Trophoblast cell (in vitro differentiated cells and primary cell): ENCODE measurements at regions not wholly inside any gene's neighbourhood (a gene's known extent, or its start where the extent isn't known, plus 50 kb on each side); places are given as distances from the start of the nearest gene placed in this dataset.

Source experiments
- DNase-seq, 2 donors: peaks; one replicate each; pipeline ENCODE4 v3.0.0-alpha.2; 2016
- H2AFZ ChIP-seq: 2 replicates; pipeline ENCODE4 v1.6.1; 2013; ENCODE audit warnings: low read length, moderate library complexity, mild to moderate bottlenecking; ENCODE audit not compliant: insufficient read depth, poor library complexity
- H2AK5ac ChIP-seq: 2 replicates; pipeline ENCODE4 v1.6.1; 2013; ENCODE audit warnings: mild to moderate bottlenecking, low read length
- H2BK120ac ChIP-seq: 2 replicates; pipeline ENCODE4 v1.6.1; 2013; ENCODE audit warnings: low read length, mild to moderate bottlenecking, moderate library complexity; ENCODE audit not compliant: insufficient read depth, poor library complexity
- H2BK12ac ChIP-seq: 2 replicates; pipeline ENCODE4 v1.6.1; 2013; ENCODE audit warnings: mild to moderate bottlenecking, low read length, moderate library complexity
- H2BK5ac ChIP-seq: 2 replicates; pipeline ENCODE4 v1.6.1; 2013; ENCODE audit warnings: low read length, low read depth, moderate library complexity, mild to moderate bottlenecking; ENCODE audit not compliant: poor library complexity
- H3K14ac ChIP-seq: 2 replicates; pipeline ENCODE4 v1.6.1; 2013; ENCODE audit warnings: mild to moderate bottlenecking, low read length
- H3K18ac ChIP-seq: 2 replicates; pipeline ENCODE4 v1.6.1; 2013; ENCODE audit warnings: mild to moderate bottlenecking, low read length
- H3K23ac ChIP-seq: 2 replicates; pipeline ENCODE4 v1.6.1; 2013; ENCODE audit warnings: low read length
- H3K27ac ChIP-seq: 2 replicates; pipeline ENCODE4 v1.5.1; 2013; ENCODE audit warnings: low read depth, mild to moderate bottlenecking, inconsistent platforms, low read length, moderate library complexity
- H3K27me3 ChIP-seq: 2 replicates; pipeline ENCODE4 v1.6.1; 2013; ENCODE audit warnings: inconsistent platforms, mild to moderate bottlenecking, low read length, moderate library complexity; ENCODE audit not compliant: insufficient read depth
- H3K36me3 ChIP-seq, 2 experiments: 1 replicate in 1 of 2; 2 replicates in 1 of 2; pipeline ENCODE4 v1.6.1; 2013; ENCODE audit warnings: low read length in 2 of 2, mild to moderate bottlenecking in 2 of 2, moderate library complexity in 1 of 2; ENCODE audit not compliant: insufficient read depth in 2 of 2, control insufficient read depth in 1 of 2
- H3K4ac ChIP-seq: 2 replicates; pipeline ENCODE4 v1.6.1; 2013; ENCODE audit warnings: low read depth, mild to moderate bottlenecking, low read length, moderate library complexity
- H3K4me1 ChIP-seq, 2 experiments: 1 replicate in 1 of 2; 2 replicates in 1 of 2; pipeline ENCODE4 v1.6.1; 2013; ENCODE audit warnings: low read length in 2 of 2, mild to moderate bottlenecking in 2 of 2, moderate library complexity in 1 of 2; ENCODE audit not compliant: insufficient read depth in 2 of 2, control insufficient read depth in 1 of 2
- H3K4me2 ChIP-seq: 2 replicates; pipeline ENCODE4 v1.6.1; 2013; ENCODE audit warnings: inconsistent platforms, mild to moderate bottlenecking, low read length, moderate library complexity
- H3K4me3 ChIP-seq: 2 replicates; pipeline ENCODE4 v1.5.1; 2013; ENCODE audit warnings: mild to moderate bottlenecking, low read depth, low read length, inconsistent platforms
- H3K79me1 ChIP-seq: one replicate; pipeline ENCODE4 v1.6.1; 2013; ENCODE audit warnings: low read length
- H3K79me2 ChIP-seq: 2 replicates; pipeline ENCODE4 v1.6.1; 2013; ENCODE audit warnings: low read length, mild to moderate bottlenecking; ENCODE audit not compliant: control insufficient read depth, insufficient read depth, poor library complexity
- H3K9ac ChIP-seq: 2 replicates; pipeline ENCODE4 v1.6.1; 2013; ENCODE audit warnings: mild to moderate bottlenecking, low read length
- H3K9me3 ChIP-seq: 2 replicates; pipeline ENCODE4 v1.6.1; 2013; ENCODE audit warnings: low read depth, mild to moderate bottlenecking, control low read depth, inconsistent platforms, low read length; ENCODE audit not compliant: insufficient read depth
- H4K12ac ChIP-seq: 2 replicates; pipeline ENCODE4 v1.6.1; 2013; ENCODE audit warnings: low read depth, mild to moderate bottlenecking, low read length, moderate library complexity
- H4K8ac ChIP-seq: 2 replicates; pipeline ENCODE4 v1.6.1; 2013; ENCODE audit warnings: low read depth, mild to moderate bottlenecking, low read length, moderate library complexity
- H4K91ac ChIP-seq: one replicate; pipeline ENCODE4 v1.6.1; 2013; ENCODE audit warnings: low read depth, mild to moderate bottlenecking, low read length, moderate library complexity
- WGBS: extraction: QIAGEN DNeasy Blood & Tissue Kit; methylation state at CpG from one replicate; pipeline ENCODE4 v1.1.7; 2013; ENCODE audit warnings: missing lambda C conversion rate; ENCODE audit not compliant: insufficient read length, insufficient coverage; ENCODE audit errors: extremely low coverage; 5-methylcytosine and 5-hydroxymethylcytosine counted together

DNA sequence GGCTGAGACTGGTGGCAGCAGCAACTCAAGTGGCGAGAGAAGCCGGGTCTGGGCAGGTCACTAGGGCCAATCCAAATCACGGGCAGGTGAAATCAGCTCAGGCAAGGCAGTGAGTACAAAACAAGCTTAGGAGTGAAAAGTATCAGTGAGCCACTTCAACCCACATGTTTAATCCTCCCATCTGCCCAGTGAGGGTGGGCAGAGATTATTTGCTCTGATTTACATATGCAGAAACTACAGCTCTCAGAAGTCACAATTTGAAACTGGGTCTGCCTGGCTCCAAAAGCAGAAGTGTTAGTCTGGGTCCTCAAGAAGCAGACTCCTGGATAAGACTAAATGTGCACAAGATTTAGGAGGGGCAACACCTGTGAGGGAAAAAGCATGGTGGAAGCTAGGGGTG, 173.7 kb upstream of the LRFN2 start:
- Histone ChIP-seq H2AK5ac (no peak overlapping the region), H3K4me3 (no peak overlapping the region), H3K4me2 (no peak overlapping the region), H2BK120ac (no peak overlapping the region), H3K14ac (no peak overlapping the region), H2AFZ (no peak overlapping the region), H3K23ac (no peak overlapping the region), H4K8ac (no peak overlapping the region), H3K27me3 (no peaks in the 10 kb centered on the region), H4K91ac (no peak overlapping the region), H3K4me1 (no peaks in the 10 kb centered on the region), H3K27ac (no peak overlapping the region), H3K79me2 (no peaks in the 10 kb centered on the region), H2BK12ac (no peak overlapping the region), H3K36me3 (no peaks in the 10 kb centered on the region), H3K9me3 (no peaks in the 10 kb centered on the region), H2BK5ac (no peak overlapping the region), H3K79me1 (no peaks in the 10 kb centered on the region), H4K12ac (no peak overlapping the region), H3K4ac (no peak overlapping the region), H3K18ac (no peak overlapping the region), H3K9ac (no peak overlapping the region)
- WGBS = no CpG with 5 or more reads among the region's 3 CpGs
- no peak for DNase-seq

DNA sequence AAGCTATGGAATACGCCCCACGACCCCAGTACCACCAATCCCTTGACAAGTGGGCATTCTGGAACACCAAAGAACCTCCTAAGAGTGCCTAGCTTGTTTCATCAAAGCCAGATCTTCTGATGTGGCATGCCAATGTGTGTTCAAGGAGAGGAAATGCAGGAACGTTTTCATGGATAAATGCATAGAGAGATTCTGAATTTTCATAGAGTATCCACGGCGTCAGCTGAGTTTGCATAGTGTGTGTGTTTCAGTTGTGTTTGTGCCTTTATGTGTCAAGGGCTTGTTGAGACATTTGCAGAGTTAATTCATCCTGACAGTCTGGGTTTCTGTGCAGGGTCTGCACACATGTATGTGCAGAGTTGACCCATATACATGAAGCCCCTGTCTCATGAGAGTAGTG, 172.7 kb upstream of the LRFN2 start:
- Histone ChIP-seq H3K4ac (no peak overlapping the region), H3K4me2 (no peak overlapping the region), H4K12ac (no peak overlapping the region), H3K9me3 (no peaks in the 10 kb centered on the region), H2AK5ac (no peak overlapping the region), H3K79me1 (no peaks in the 10 kb centered on the region), H4K91ac (no peak overlapping the region), H2BK12ac (no peak overlapping the region), H3K9ac (no peak overlapping the region), H2BK120ac (no peak overlapping the region), H3K4me1 (peaks cover 0 to 3% of the 10 kb centered on the region in 2 experiments), H3K27me3 (no peaks in the 10 kb centered on the region), H3K79me2 (no peaks in the 10 kb centered on the region), H3K14ac (no peak overlapping the region), H4K8ac (no peak overlapping the region), H3K23ac (no peak overlapping the region), H2AFZ (no peak overlapping the region), H3K27ac (no peak overlapping the region), H3K18ac (no peak overlapping the region), H3K36me3 (no peaks in the 10 kb centered on the region), H2BK5ac (no peak overlapping the region), H3K4me3 (no peak overlapping the region)
- no peak for DNase-seq
- no CpG with 5 or more reads among the region's 5 CpGs for WGBS

DNA sequence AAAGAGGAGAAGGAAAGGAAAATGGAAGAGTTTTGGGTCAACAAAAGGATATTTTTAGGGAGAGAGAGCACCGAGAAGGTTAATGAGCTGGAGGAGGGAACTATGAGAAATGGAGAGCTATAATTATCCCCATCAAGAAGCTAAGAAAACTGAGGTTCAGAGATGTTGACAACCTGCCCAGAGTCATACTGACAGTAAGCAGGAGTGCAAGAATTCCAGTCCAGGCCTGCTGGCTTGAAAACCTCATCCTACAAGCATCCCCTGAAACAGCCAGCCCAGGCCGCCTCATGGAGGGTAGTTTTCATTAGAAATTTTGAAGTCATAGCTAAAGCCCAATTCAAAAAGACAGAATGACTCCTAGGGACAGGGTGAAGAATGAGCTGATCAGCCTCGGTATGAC, 172.1 kb upstream of the LRFN2 start:
- Histone ChIP-seq H2BK120ac (no peak overlapping the region), H4K91ac (no peak overlapping the region), H4K8ac (no peak overlapping the region), H2AK5ac (no peak overlapping the region), H3K9me3 (no peaks in the 10 kb centered on the region), H2BK12ac (no peak overlapping the region), H3K4me3 (no peak overlapping the region), H3K79me2 (no peaks in the 10 kb centered on the region), H3K27me3 (no peaks in the 10 kb centered on the region), H3K14ac (no peak overlapping the region), H3K9ac (no peak overlapping the region), H4K12ac (no peak overlapping the region), H2BK5ac (no peak overlapping the region), H3K4me1 (peaks cover 0 to 3% of the 10 kb centered on the region in 2 experiments), H3K27ac (no peak overlapping the region), H3K79me1 (no peaks in the 10 kb centered on the region), H3K23ac (no peak overlapping the region), H3K36me3 (no peaks in the 10 kb centered on the region), H3K4me2 (no peak overlapping the region), H3K4ac (no peak overlapping the region), H2AFZ (no peak overlapping the region), H3K18ac (no peak overlapping the region)
- no CpG with 5 or more reads among the region's 3 CpGs for WGBS
- DNase-seq = no peak

DNA sequence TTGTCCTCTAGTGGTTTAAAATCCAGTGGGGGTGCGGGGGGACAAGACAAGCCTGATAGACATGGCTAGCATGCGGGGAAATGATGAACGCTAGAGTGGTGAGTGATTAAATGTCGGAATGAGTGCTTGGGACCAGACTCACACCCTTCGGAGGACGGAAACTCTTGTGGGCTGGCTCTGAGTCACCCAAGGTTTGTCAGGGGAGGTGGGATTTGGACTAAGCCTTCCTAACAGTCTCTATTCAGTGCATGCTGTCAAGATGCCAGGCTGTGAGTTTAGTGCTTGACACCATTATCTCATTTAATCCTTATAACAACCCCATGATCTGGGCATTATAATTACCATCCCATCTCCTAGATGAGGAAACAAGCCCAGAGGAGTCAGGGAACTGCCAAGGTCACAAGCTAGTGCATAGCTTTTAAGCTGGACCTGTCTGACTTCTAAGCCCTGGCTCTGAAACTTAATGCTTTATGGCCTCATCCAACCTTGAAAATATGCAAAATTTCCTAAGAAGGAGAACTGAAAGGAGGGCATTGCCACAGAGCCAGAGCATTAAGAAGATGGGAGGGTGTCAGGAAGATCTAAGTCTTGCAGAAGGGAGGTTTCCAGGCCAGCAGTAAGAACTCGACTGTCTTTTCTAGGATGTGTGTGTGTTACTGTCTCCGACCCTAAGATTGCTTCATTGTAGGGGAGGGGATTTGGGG, 168.7 kb upstream of the LRFN2 start:
- no peak overlapping the region for H2BK5ac ChIP-seq
- H3K79me1 ChIP-seq = no peaks in the 10 kb centered on the region
- no peak for DNase-seq
- no peak overlapping the region for H4K91ac ChIP-seq
- no peak overlapping the region for H4K12ac ChIP-seq
- no peaks in the 10 kb centered on the region for H3K36me3 ChIP-seq
- H3K27me3 ChIP-seq = no peaks in the 10 kb centered on the region
- no peak overlapping the region for H2BK12ac ChIP-seq
- no peaks in the 10 kb centered on the region for H3K9me3 ChIP-seq
- H2AK5ac ChIP-seq = no peak overlapping the region
- no peaks in the 10 kb centered on the region for H3K79me2 ChIP-seq
- no peak overlapping the region for H4K8ac ChIP-seq
- no peak overlapping the region for H3K18ac ChIP-seq
- H3K4me3 ChIP-seq = no peak overlapping the region
- no peak overlapping the region for H3K23ac ChIP-seq
- no peak overlapping the region for H3K9ac ChIP-seq
- H2BK120ac ChIP-seq = no peak overlapping the region
- H3K4me2 ChIP-seq = no peak overlapping the region
- no CpG with 5 or more reads among the region's 8 CpGs for WGBS
- H3K27ac ChIP-seq = no peak overlapping the region
- H3K14ac ChIP-seq = no peak overlapping the region
- H3K4me1 ChIP-seq = peaks cover 0 to 3% of the 10 kb centered on the region in 2 experiments
- H2AFZ ChIP-seq = no peak overlapping the region
- no peak overlapping the region for H3K4ac ChIP-seq
